GM12875 (cell line): ENCODE measurements at regions not wholly inside any gene's neighbourhood (a gene's known extent, or its start where the extent isn't known, plus 50 kb on each side); places are given as distances from the start of the nearest gene placed in this dataset.

ENCODE experiments used
- H3K4me3 ChIP-seq: one replicate; pipeline ENCODE4 v1.5.1; 2011; ENCODE audit warnings: low read depth, low read length, control low read depth
- CTCF ChIP-seq: IDR thresholded peaks from 2 replicates; pipeline ENCODE4 v1.5.1; 2011; ENCODE audit warnings: low read depth, mild to moderate bottlenecking, control low read depth, inconsistent platforms, low read length, moderate library complexity, borderline replicate concordance; ENCODE audit not compliant: insufficient read depth

GRCh38 chr16:73530529-73530928 lies 482.6 kb upstream of the ZFHX3 start:
- TF ChIP-seq CTCF: no peak
- no peak overlapping the region for H3K4me3 ChIP-seq

- TF ChIP-seq CTCF: no peak
These were observed 481.5 kb upstream of the ZFHX3 start for GRCh38 chr16:73529303-73530012.

GRCh38 chr16:73527187-73527586 lies 479.3 kb upstream of the ZFHX3 start:
- TF ChIP-seq CTCF: no peak
- H3K4me3 ChIP-seq: no peak overlapping the region

More at GRCh38 chr16:73529303-73530012, 481.5 kb upstream of the ZFHX3 start:
- H3K4me3 ChIP-seq: no peak overlapping the region

- no peak overlapping the region for H3K4me3 ChIP-seq
- TF ChIP-seq CTCF: no peak
These were observed 478.3 kb upstream of the ZFHX3 start for GRCh38 chr16:73526011-73526804.

- TF ChIP-seq CTCF: no peak
- H3K4me3 ChIP-seq: no peak overlapping the region
These were observed 475.3 kb upstream of the ZFHX3 start for GRCh38 chr16:73523209-73523608.

- TF ChIP-seq CTCF: no peak
- no peak overlapping the region for H3K4me3 ChIP-seq
These were observed 473.6 kb upstream of the ZFHX3 start for GRCh38 chr16:73521499-73521898.

- TF ChIP-seq CTCF: no peak
These were observed 467.7 kb upstream of the ZFHX3 start for GRCh38 chr16:73515616-73516015.

More at GRCh38 chr16:73515616-73516015, 467.7 kb upstream of the ZFHX3 start:
- no peak overlapping the region for H3K4me3 ChIP-seq
